ENCODE measurements at regions not wholly inside any gene's neighbourhood (a gene's known extent, or its start where the extent isn't known, plus 50 kb on each side); places are given as distances from the start of the nearest gene placed in this dataset.

DNA sequence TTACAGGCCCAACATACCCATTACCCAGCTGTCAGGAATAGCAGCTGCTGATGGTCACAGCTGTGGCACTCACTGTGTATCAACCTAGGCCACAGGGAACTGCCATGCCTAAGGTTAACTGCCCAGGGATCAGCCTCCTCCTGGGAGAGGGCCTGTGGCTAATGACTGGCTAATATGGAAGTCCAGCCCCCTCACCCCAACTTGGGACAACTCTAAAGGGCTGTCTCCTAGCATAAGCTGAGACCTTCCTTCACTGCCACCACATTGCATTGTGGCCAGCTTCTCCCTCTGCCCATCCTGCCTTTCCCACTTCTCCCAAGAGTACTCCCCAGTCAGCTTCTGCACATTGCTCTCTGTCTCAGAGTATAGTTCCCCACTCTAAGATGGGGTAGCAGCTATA lies 316.5 kb downstream of the SMAD2 start:
- H3K4me1 ChIP-seq (replicated peaks in 1 of 2; ENCODE audit: control insufficient read depth in 2 of 2, insufficient read depth in 2 of 2, low read length in 2 of 2), result no peaks in the 10 kb centered on the region
- no peak overlapping the region for H3K4me2 ChIP-seq (ENCODE audit: insufficient read depth, low read length)
- no peaks in the 10 kb centered on the region for H3K36me3 ChIP-seq (ENCODE audit: control insufficient read depth, insufficient read depth, low read length)
- no peak for FAIRE-seq
- no peak for ATAC-seq
- H3K9me1 ChIP-seq (ENCODE audit: control insufficient read depth, insufficient read depth, low read length), result no peaks in the 10 kb centered on the region
- CTCF ChIA-PET (ENCODE audit: low intra/inter-chr PET ratio), result no interaction called here
- no peaks in the 10 kb centered on the region for H4K20me1 ChIP-seq (replicated peaks; ENCODE audit: control insufficient read depth, insufficient read depth, low read length)
- in situ Hi-C loops (cut with MboI), result no loop called here
- POLR2A ChIA-PET, result no interaction called here
- intact Hi-C loops (cut with micrococcal nuclease), result no loop called here
- H3K79me2 ChIP-seq (ENCODE audit: control insufficient read depth, insufficient read depth, low read length), result no peaks in the 10 kb centered on the region
- DNase-seq (ENCODE audit: extremely low read depth in 1 of 4, low spot score in 3 of 4), result no peak
- BruUV-seq (replicated peaks), result no TSS peak
- H3K4me3 ChIP-seq, result no peak overlapping the region
- no peaks in the 10 kb centered on the region for H3K9me3 ChIP-seq (replicated peaks; ENCODE audit: control insufficient read depth, insufficient read depth, low read depth, low read length)
- H3K27me3 ChIP-seq (ENCODE audit: control insufficient read depth in 2 of 2, insufficient read depth in 2 of 2, low read length in 2 of 2), result no peaks in the 10 kb centered on the region
- H3K27ac ChIP-seq (ENCODE audit: extremely low read depth, low read depth, low read length), result no peak overlapping the region
- no peak overlapping the region for H2AFZ ChIP-seq (ENCODE audit: low read depth, low read length)
- no peak overlapping the region for H3K9ac ChIP-seq (ENCODE audit: insufficient read depth in 1 of 2, low read depth in 2 of 2, low read length in 2 of 2)
- no peak for TF ChIP-seq SPI1 (IDR thresholded peaks at IDR 0.05; ENCODE audit: borderline replicate concordance, low read depth, low read length)
- TF ChIP-seq LARP7 (IDR thresholded peaks at IDR 0.05), result no peak
- TF ChIP-seq, protein P1, sequence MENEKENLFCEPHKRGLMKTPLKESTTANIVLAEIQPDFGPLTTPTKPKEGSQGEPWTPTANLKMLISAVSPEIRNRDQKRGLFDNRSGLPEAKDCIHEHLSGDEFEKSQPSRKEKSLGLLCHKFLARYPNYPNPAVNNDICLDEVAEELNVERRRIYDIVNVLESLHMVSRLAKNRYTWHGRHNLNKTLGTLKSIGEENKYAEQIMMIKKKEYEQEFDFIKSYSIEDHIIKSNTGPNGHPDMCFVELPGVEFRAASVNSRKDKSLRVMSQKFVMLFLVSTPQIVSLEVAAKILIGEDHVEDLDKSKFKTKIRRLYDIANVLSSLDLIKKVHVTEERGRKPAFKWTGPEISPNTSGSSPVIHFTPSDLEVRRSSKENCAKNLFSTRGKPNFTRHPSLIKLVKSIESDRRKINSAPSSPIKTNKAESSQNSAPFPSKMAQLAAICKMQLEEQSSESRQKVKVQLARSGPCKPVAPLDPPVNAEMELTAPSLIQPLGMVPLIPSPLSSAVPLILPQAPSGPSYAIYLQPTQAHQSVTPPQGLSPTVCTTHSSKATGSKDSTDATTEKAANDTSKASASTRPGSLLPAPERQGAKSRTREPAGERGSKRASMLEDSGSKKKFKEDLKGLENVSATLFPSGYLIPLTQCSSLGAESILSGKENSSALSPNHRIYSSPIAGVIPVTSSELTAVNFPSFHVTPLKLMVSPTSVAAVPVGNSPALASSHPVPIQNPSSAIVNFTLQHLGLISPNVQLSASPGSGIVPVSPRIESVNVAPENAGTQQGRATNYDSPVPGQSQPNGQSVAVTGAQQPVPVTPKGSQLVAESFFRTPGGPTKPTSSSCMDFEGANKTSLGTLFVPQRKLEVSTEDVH (IDR thresholded peaks at IDR 0.05; ENCODE audit: low read depth, partially characterized antibody), result no peak
- TF ChIP-seq DLX4 (CRISPR knock-in tag; IDR thresholded peaks at IDR 0.05), result no peak
- TF ChIP-seq, protein P2, sequence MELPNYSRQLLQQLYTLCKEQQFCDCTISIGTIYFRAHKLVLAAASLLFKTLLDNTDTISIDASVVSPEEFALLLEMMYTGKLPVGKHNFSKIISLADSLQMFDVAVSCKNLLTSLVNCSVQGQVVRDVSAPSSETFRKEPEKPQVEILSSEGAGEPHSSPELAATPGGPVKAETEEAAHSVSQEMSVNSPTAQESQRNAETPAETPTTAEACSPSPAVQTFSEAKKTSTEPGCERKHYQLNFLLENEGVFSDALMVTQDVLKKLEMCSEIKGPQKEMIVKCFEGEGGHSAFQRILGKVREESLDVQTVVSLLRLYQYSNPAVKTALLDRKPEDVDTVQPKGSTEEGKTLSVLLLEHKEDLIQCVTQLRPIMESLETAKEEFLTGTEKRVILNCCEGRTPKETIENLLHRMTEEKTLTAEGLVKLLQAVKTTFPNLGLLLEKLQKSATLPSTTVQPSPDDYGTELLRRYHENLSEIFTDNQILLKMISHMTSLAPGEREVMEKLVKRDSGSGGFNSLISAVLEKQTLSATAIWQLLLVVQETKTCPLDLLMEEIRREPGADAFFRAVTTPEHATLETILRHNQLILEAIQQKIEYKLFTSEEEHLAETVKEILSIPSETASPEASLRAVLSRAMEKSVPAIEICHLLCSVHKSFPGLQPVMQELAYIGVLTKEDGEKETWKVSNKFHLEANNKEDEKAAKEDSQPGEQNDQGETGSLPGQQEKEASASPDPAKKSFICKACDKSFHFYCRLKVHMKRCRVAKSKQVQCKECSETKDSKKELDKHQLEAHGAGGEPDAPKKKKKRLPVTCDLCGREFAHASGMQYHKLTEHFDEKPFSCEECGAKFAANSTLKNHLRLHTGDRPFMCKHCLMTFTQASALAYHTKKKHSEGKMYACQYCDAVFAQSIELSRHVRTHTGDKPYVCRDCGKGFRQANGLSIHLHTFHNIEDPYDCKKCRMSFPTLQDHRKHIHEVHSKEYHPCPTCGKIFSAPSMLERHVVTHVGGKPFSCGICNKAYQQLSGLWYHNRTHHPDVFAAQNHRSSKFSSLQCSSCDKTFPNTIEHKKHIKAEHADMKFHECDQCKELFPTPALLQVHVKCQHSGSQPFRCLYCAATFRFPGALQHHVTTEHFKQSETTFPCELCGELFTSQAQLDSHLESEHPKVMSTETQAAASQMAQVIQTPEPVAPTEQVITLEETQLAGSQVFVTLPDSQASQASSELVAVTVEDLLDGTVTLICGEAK (IDR thresholded peaks at IDR 0.05), result no peak
- TF ChIP-seq, protein P2 (CRISPR knock-in tag; IDR thresholded peaks at IDR 0.05), result no peak
- TF ChIP-seq TBL1XR1 (IDR thresholded peaks at IDR 0.05; ENCODE audit: low read length in 2 of 2), result no peak
- no peak for TF ChIP-seq ZBTB26 (CRISPR knock-in tag; IDR thresholded peaks at IDR 0.05)
- TF ChIP-seq RAD51 (IDR thresholded peaks at IDR 0.05; ENCODE audit: borderline replicate concordance, low read depth), result no peak
- TF ChIP-seq SNIP1 (IDR thresholded peaks at IDR 0.05; ENCODE audit: low read depth), result no peak
- no peak for TF ChIP-seq RBM25 (IDR thresholded peaks at IDR 0.05; ENCODE audit: low read depth, low read length, severe bottlenecking)

Measured in K562 (cell line).